Uterus (tissue), 3 donors: ENCODE measurements at regions not wholly inside any gene's neighbourhood (a gene's known extent, or its start where the extent isn't known, plus 50 kb on each side); places are given as distances from the start of the nearest gene placed in this dataset.

Experiments
- DNase-seq, 2 donors: peaks; one replicate each; pipeline ENCODE4 v3.0.0-alpha.2; 2019 to 2020
- H3K27ac ChIP-seq, 2 donors: fragments of 200-600 bp; sonication (generic); 1 replicate in 1 of 2; 2 replicates in 1 of 2; pipeline ENCODE4 v1.5.1; 2016 to 2018
- H3K27me3 ChIP-seq, 2 donors: fragments of 200-600 bp; sonication (generic); one replicate each; pipeline ENCODE4 v1.5.1; 2018 to 2019; ENCODE audit warnings: control low read depth in 1 of 2
- H3K36me3 ChIP-seq, 2 donors: fragments of 200-600 bp; sonication (generic); one replicate each; pipeline ENCODE4 v1.5.1; 2019; ENCODE audit warnings: control low read depth in 1 of 2
- H3K4me1 ChIP-seq, 2 donors: fragments of 200-600 bp; sonication (generic); one replicate each; pipeline ENCODE4 v1.5.1; 2018 to 2019; ENCODE audit warnings: control low read depth in 1 of 2
- H3K4me3 ChIP-seq, 2 donors: fragments of 200-600 bp; sonication (generic); 1 replicate in 1 of 2; 2 replicates in 1 of 2; pipeline ENCODE4 v1.5.1; 2018 to 2019; ENCODE audit warnings: mild to moderate bottlenecking in 1 of 2
- H3K9me3 ChIP-seq, 2 donors: fragments of 200-600 bp; sonication (generic); one replicate each; pipeline ENCODE4 v1.5.1; 2019; ENCODE audit warnings: control low read depth in 1 of 2
- CTCF ChIP-seq, 4 experiments: fragments of 200-600 bp in 2 of 4; fragments of 450-650 bp in 2 of 4; sonication (generic) in 2 of 4; IDR thresholded peaks; one replicate each; pipeline ENCODE4 v1.5.1; 2016 to 2019; ENCODE audit warnings: antibody characterized with exemption in 4 of 4, mild to moderate bottlenecking in 2 of 4, moderate library complexity in 1 of 4
- POLR2A ChIP-seq, 2 donors: fragments of 450-650 bp; IDR thresholded peaks; one replicate each; pipeline ENCODE4 v1.6.1; 2016; ENCODE audit warnings: antibody characterized with exemption in 2 of 2, mild to moderate bottlenecking in 1 of 2, moderate library complexity in 1 of 2
- intact Hi-C: fragments of 100-400 bp; cut with DNase I; formaldehyde crosslinking; loops from one replicate; pipeline ENCODE4 v1.15.1; 2023; ENCODE audit warnings: low total_unique reads
- donor health status: DM: yes; HTN: yes; CAD: no.

GRCh38 chrX:25941087-25941486 lies 197.1 kb upstream of the MAGEB18 start:
- no peak overlapping the region for H3K4me3 ChIP-seq
- no peak overlapping the region for H3K27ac ChIP-seq
- TF ChIP-seq POLR2A (IDR thresholded peaks at IDR 0.05) = no peak
- no peak for TF ChIP-seq CTCF (IDR thresholded peaks at IDR 0.05)
- DNase-seq = no peak
- H3K4me1 ChIP-seq = no peaks in the 10 kb centered on the region
- intact Hi-C loops = no loop called here
- no peaks in the 10 kb centered on the region for H3K27me3 ChIP-seq
- H3K36me3 ChIP-seq = no peaks in the 10 kb centered on the region
- H3K9me3 ChIP-seq = peaks cover 0 to 3% of the 10 kb centered on the region in 2 donors

GRCh38 chrX:25941559-25942250 lies 196.4 kb upstream of the MAGEB18 start:
- Histone ChIP-seq H3K36me3 (no peaks in the 10 kb centered on the region), H3K9me3 (peaks cover 0 to 3% of the 10 kb centered on the region in 2 donors), H3K4me1 (no peaks in the 10 kb centered on the region), H3K4me3 (no peak overlapping the region), H3K27ac (no peak overlapping the region), H3K27me3 (no peaks in the 10 kb centered on the region)
- intact Hi-C loops = no loop called here
- DNase-seq = no peak
- TF ChIP-seq POLR2A (IDR thresholded peaks at IDR 0.05) (no peak), CTCF (IDR thresholded peaks at IDR 0.05) (no peak)

DNA sequence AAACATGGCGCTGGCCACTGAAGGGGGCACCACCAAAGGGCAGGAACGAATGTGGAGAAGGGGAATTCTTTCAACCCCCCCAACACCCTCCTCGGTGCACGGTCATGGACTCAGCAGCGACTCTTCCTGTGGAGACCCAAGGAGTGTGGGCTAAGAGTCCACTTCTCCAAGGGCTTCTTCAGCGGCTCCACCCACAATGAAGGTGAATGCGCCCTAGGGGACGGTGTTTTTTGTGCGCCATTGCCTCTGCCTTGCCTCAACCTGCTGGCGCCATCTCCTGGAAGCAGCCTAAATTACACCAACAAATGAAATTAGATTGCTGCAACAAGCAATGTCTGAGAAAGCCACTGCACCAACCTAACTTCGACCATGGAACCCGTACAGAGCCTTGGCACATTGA lies 169.2 kb upstream of the MAGEB18 start:
- DNase-seq = no peak
- TF ChIP-seq CTCF (IDR thresholded peaks at IDR 0.05) = no peak
- no peak for TF ChIP-seq POLR2A (IDR thresholded peaks at IDR 0.05)
- Histone ChIP-seq H3K4me3 (no peak overlapping the region), H3K4me1 (no peaks in the 10 kb centered on the region), H3K27ac (no peak overlapping the region), H3K36me3 (no peaks in the 10 kb centered on the region), H3K27me3 (no peaks in the 10 kb centered on the region), H3K9me3 (no peaks in the 10 kb centered on the region)
- intact Hi-C loops = no loop called here

DNA sequence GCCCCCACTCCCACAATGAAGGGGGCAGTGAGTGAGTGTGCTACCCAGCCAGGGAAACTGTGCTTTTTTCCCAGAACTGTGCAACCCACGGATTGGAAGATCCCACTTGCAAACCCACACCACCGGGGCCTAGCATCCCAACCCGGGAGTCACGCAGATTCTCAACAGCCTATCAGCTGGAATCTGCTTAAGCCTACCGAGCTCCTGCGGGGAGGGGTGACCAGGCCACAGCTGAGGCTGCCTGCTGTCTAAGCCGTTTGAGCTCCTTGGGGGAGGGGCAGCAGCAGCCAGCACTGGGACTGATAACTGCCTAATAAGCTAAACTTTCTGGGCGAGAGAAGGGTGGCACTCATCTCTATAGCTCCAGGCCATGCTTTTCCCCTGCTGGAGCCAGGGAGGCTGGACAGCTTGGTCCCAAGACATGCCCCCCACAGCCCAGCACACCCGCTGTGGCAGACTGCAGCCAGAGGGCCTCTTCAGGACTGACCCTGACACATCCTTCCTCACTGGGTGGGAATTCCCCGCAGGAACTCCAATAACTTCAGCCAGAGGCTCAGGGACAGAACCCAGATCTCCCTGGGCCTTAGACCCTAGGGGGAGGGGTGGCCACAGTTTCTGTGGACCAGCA lies 161.3 kb upstream of the MAGEB18 start:
- Histone ChIP-seq H3K4me1 (no peaks in the 10 kb centered on the region), H3K27ac (no peak overlapping the region), H3K36me3 (no peaks in the 10 kb centered on the region), H3K27me3 (no peaks in the 10 kb centered on the region), H3K9me3 (no peaks in the 10 kb centered on the region), H3K4me3 (no peak overlapping the region)
- TF ChIP-seq POLR2A (IDR thresholded peaks at IDR 0.05) = no peak
- TF ChIP-seq CTCF (IDR thresholded peaks at IDR 0.05) = no peak
- DNase-seq = no peak
- intact Hi-C loops = no loop called here

- DNase-seq = no peak
- intact Hi-C loops = no loop called here
- H3K9me3 ChIP-seq = no peaks in the 10 kb centered on the region
- H3K27me3 ChIP-seq = peaks cover 0 to 9% of the 10 kb centered on the region in 2 donors
- no peak overlapping the region for H3K4me3 ChIP-seq
- H3K27ac ChIP-seq = no peak overlapping the region
- no peaks in the 10 kb centered on the region for H3K4me1 ChIP-seq
- H3K36me3 ChIP-seq = no peaks in the 10 kb centered on the region
- TF ChIP-seq POLR2A (IDR thresholded peaks at IDR 0.05) (no peak), CTCF (IDR thresholded peaks at IDR 0.05) (no peak)
Observed at GRCh38 chrX:25998687-25999086, 139.5 kb upstream of the MAGEB18 start.
